H4 (cell line): ENCODE measurements at regions not wholly inside any gene's neighbourhood (a gene's known extent, or its start where the extent isn't known, plus 50 kb on each side); places are given as distances from the start of the nearest gene placed in this dataset.

Experiments
- DNase-seq: peaks from one replicate; pipeline ENCODE4 v3.0.0-alpha.2; 2015; ENCODE audit warnings: low spot score

- DNase-seq = no peak
Measured at GRCh38 chr2:220915092-220915623, 656.9 kb downstream of the EPHA4 start.

DNA sequence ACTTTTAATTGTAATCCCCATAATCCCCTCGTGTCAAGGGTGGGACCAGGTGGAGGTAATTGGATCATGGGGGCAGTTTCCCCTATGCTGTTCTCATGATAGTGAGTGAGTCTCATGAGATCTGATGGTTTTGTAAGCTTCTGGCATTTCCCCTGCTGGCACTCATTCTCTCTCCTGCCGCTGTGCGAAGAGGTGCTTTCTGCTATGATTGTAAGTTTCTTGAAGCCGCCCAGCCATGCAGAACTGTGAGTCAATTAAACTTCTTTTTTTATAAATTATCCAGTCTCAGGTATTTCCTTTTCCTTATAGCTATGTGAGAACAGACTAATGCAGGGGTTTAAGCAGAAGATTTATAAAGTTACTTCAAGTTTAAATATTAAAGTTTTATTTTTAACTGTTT, 655.2 kb downstream of the EPHA4 start:
- no peak for DNase-seq

- DNase-seq = peak; percentile 81
Measured at GRCh38 chr2:220930271-220931076, 641.6 kb downstream of the EPHA4 start.

DNA sequence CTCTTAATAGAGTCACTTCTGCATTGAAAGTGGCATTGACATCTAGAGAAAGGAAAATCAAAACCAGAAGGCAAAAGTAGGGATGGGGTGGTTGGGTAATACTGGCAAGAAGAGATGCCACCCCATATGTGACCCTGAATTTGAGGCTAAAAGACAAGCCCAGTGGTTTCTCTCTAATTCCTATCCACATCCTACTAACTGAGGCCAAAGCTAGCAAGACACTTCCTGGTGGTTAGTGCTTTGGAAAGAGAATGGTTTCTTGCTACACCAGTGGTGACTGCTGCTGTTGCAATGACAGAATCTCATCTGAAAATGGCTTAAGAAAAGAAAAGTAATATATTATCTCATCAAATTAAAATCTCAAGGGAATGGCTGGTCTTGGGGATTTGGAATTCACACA, 640.6 kb downstream of the EPHA4 start:
- no peak for DNase-seq

DNA sequence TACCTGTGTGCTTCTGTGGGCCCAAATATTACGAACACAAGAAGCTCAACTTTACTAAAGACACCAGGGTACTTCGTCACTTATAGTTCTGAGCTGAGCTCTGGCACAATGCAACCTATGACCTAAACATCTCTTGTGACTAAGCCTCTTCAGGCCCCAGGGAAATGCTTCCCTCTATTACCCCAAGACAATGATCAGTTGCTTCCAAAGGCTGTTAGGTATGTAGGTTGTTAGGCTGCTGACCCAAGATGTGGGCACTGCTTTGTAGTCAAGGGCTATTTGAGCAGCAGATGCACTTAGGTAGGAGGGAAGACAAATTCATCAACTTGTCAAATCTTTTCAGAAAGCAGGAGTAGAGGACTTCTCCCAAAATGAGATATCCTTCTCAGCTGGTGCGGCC, 640.1 kb downstream of the EPHA4 start:
- no peak for DNase-seq

GRCh38 chr2:220935789-220936321, 636.2 kb downstream of the EPHA4 start:
- DNase-seq = no peak

GRCh38 chr2:220936641-220937197, 635.4 kb downstream of the EPHA4 start:
- no peak for DNase-seq

GRCh38 chr2:220937245-220937644, 634.9 kb downstream of the EPHA4 start:
- DNase-seq = no peak

GRCh38 chr2:220940646-220941045, 631.5 kb downstream of the EPHA4 start:
- no peak for DNase-seq

GRCh38 chr2:220941683-220942082, 630.4 kb downstream of the EPHA4 start:
- DNase-seq = no peak

- no peak for DNase-seq
Measured at GRCh38 chr2:220946552-220946951, 625.6 kb downstream of the EPHA4 start.

DNA sequence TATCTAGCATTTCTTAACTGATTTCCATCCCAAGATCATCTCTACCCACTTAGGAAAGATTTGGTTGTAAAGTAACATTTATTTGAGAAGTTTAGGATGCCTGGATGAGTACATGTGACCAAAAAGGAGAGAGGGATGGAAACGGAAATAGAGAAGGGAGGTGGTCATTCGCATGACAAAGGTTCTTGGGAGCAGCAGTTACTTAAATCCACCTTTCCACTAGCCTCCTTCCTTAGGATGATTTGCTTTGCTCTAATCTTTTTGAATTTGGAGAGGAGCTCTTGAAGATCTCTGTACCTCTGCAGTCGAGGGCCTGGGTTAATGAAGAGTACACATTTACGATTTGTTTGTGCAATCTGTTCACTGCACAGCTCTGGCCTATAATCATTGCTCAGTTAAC, 623.5 kb downstream of the EPHA4 start:
- no peak for DNase-seq

GRCh38 chr2:220949466-220949865, 622.6 kb downstream of the EPHA4 start:
- no peak for DNase-seq

- no peak for DNase-seq
Measured at GRCh38 chr2:220955776-220956175, 616.3 kb downstream of the EPHA4 start.

DNA sequence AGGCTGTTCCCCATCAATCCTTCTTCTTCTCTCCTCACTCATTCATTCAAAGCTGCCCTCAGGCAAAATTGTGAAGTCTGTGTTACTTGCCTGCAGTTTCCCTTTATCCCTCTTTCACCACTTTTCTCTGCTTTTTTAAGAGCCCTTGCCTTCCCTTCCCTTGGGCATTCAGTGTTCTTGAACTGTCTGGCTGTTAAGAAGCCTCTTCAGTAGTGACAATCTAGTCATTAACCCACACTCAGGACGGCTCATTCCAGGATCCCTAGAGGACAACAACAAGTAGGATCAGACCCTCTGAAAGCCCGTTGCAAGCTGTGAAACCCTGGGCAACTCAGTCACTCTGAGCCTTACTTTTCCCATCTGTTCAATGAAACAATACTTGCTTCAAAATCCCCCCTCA, 615.7 kb downstream of the EPHA4 start:
- DNase-seq = no peak

- DNase-seq = peak; percentile 59
Measured at GRCh38 chr2:220959391-220959802, 612.7 kb downstream of the EPHA4 start.

DNA sequence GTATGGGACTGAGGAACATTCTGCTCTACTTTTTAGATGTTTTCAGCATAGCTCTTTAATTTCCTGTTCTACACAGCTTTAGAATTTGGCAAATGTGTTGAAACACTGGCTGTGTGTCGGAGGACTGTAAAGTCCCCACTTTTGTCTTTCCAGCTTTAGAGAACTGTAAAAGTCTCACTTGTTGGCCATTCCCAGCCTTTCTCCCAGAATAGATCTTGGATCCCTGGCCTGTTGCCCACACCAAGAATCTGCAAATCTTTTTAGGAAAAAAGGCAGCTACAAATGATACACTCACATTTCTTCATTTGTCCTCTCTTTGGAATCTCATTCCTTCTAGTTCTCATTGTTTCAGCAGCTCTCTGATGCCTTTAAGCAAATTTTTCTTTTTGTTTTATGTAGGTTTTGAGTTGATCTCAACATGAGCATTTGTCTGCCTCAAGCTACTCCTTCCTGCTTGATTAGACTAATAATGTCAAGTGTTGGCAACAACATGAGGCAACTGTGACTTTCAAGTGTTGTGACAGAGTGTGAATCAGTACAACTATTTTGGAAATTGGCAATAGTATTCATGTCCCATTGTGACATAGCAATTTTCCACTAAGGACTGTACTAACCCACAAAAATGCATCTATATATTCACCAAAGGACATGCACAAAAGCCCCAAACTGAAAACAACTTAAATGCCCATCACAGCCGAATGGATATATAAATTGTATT, 610.8 kb downstream of the EPHA4 start:
- no peak for DNase-seq

- no peak for DNase-seq
Measured at GRCh38 chr2:220962556-220962955, 609.5 kb downstream of the EPHA4 start.

DNA sequence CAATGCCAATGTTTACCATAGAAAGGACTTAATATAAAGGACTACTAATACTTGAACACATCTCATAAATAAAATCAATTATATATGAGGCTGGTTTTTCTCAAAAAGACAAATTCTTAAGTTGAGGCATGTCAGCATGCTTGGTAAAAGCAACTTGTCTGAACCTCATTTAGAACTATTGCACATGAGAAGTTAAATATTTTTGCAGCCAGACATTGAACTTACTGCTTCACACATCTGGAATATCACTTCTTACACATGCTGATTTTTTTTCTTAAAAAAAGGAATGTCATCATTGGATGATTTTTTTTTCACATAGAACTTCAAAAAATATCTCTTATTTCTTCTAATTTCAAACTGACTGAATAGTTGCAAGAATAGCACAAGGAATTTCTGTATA, 609.0 kb downstream of the EPHA4 start:
- DNase-seq = no peak

- DNase-seq = no peak
Measured at GRCh38 chr2:220963930-220964329, 608.2 kb downstream of the EPHA4 start.

DNA sequence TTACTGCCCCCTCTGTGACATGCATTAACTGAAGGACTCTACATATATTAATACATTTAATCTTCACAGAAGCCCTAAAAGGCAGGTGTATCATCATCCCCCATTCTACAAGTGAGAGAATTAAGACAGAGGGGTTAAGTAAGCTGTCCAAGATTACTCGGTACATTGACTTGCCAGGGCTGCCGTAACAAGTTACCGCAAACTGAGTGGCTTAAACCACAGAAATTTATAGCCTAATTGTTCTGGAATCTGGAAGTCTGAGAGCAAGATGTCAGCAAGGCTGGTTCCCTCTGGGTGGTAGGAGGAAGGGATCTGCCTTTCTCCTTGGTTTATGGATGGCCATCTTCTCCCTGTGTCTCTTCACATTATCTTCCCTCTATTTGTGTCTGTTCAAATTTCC, 605.5 kb downstream of the EPHA4 start:
- peak; percentile 83 for DNase-seq

GRCh38 chr2:220969348-220969747, 602.8 kb downstream of the EPHA4 start:
- no peak for DNase-seq
